ENCODE measurements at regions not wholly inside any gene's neighbourhood (a gene's known extent, or its start where the extent isn't known, plus 50 kb on each side); places are given as distances from the start of the nearest gene placed in this dataset.

GRCh38 chr2:120677696-120678247, 57.9 kb upstream of the GLI2 start:
- no peak for TF ChIP-seq CTCF (IDR thresholded peaks at IDR 0.05; ENCODE audit: low read length)
- no peak for TF ChIP-seq EZH2 (IDR thresholded peaks at IDR 0.05; ENCODE audit: borderline replicate concordance, low read length)

All from OCI-LY1 (cell line).